GM23248 (cell line): ENCODE measurements at regions not wholly inside any gene's neighbourhood (a gene's known extent, or its start where the extent isn't known, plus 50 kb on each side); places are given as distances from the start of the nearest gene placed in this dataset.

Experiments used
- EZH2 ChIP-seq: fragments of 200-600 bp; sonication (generic); IDR thresholded peaks from 2 replicates; pipeline ENCODE4 v1.6.1; 2018; ENCODE audit warnings: antibody characterized with exemption, mild to moderate bottlenecking; ENCODE audit not compliant: insufficient read depth, poor library complexity, severe bottlenecking
- EZH2phosphoT487 ChIP-seq: fragments of 200-600 bp; sonication (generic); IDR thresholded peaks from 2 replicates; pipeline ENCODE4 v1.6.1; 2018; ENCODE audit warnings: antibody characterized with exemption, moderate library complexity, mild to moderate bottlenecking, low read depth; ENCODE audit not compliant: insufficient read depth

DNA sequence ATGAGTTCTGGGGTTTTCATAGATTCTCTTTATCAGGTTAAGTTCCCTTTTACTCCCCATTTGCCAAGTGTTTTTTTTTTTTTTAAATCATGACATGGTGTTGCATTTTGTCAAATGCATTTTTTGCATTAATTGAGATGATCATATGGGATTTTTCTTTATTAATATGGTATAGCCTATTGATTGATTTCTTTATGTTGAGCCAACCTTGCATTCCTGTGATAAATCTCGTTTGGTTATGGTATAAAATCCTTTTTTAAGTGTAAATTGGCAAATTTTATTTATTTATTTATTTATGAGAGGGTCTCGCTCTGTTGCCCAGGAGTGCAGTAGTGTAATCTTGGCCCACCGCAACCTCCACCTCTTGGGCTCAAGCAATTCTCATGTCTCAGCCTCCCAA, 81.5 kb upstream of the ACVR1 start:
- no peak for TF ChIP-seq EZH2
- TF ChIP-seq EZH2phosphoT487 = no peak
